Ishikawa (cell line): ENCODE measurements at regions not wholly inside any gene's neighbourhood (a gene's known extent, or its start where the extent isn't known, plus 50 kb on each side); places are given as distances from the start of the nearest gene placed in this dataset.

Experiments
- CEBPB ChIP-seq: IDR thresholded peaks from 2 replicates; pipeline ENCODE4 v1.6.1; 2012
- CREB1 ChIP-seq: IDR thresholded peaks from 2 replicates; pipeline ENCODE4 v1.6.1; 2012; ENCODE audit warnings: low read depth
- EGR1 ChIP-seq: IDR thresholded peaks from 2 replicates; pipeline ENCODE4 v1.6.1; 2012
- EP300 ChIP-seq: IDR thresholded peaks from 2 replicates; pipeline ENCODE4 v1.6.1; 2012; ENCODE audit warnings: borderline replicate concordance
- FOXM1 ChIP-seq: IDR thresholded peaks from 2 replicates; pipeline ENCODE4 v1.6.1; 2012; ENCODE audit warnings: low read depth, borderline replicate concordance
- NFIC ChIP-seq: IDR thresholded peaks from 2 replicates; pipeline ENCODE4 v1.6.1; 2012
- RAD21 ChIP-seq: IDR thresholded peaks from 2 replicates; pipeline ENCODE4 v1.6.1; 2012; ENCODE audit warnings: low read depth
- TAF1 ChIP-seq: IDR thresholded peaks from 2 replicates; pipeline ENCODE4 v1.6.1; 2012; ENCODE audit warnings: low read depth, mild to moderate bottlenecking
- TCF12 ChIP-seq: IDR thresholded peaks from 2 replicates; pipeline ENCODE4 v1.6.1; 2012; ENCODE audit warnings: low read depth
- TEAD4 ChIP-seq: IDR thresholded peaks from 2 replicates; pipeline ENCODE4 v1.6.1; 2012
- YY1 ChIP-seq: IDR thresholded peaks from 2 replicates; pipeline ENCODE4 v1.6.1; 2012; ENCODE audit warnings: low read depth
- ZBTB7A ChIP-seq: IDR thresholded peaks from 2 replicates; pipeline ENCODE4 v1.6.1; 2012; ENCODE audit warnings: low read depth
- TF ChIP-seq, protein P1 (sequence below): IDR thresholded peaks from 2 replicates; pipeline ENCODE4 v1.6.1; 2012
- TF ChIP-seq, protein P2 (sequence below): IDR thresholded peaks from 2 replicates; pipeline ENCODE4 v1.6.1; 2012; ENCODE audit warnings: low read depth, mild to moderate bottlenecking
- TF ChIP-seq, protein P3 (sequence below): IDR thresholded peaks from 2 replicates; pipeline ENCODE4 v1.6.1; 2012

GRCh38 chr4:14329228-14329627 is 673.1 kb upstream of the CPEB2 start:
- TF ChIP-seq CEBPB (no peak), EGR1 (no peak), ZBTB7A (no peak), TAF1 (no peak), TCF12 (no peak), FOXM1 (no peak), EP300 (no peak), NFIC (no peak), TEAD4 (no peak), RAD21 (no peak), CREB1 (no peak), YY1 (no peak)
- TF ChIP-seq, protein P1, sequence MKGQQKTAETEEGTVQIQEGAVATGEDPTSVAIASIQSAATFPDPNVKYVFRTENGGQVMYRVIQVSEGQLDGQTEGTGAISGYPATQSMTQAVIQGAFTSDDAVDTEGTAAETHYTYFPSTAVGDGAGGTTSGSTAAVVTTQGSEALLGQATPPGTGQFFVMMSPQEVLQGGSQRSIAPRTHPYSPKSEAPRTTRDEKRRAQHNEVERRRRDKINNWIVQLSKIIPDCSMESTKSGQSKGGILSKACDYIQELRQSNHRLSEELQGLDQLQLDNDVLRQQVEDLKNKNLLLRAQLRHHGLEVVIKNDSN = no peak
- TF ChIP-seq, protein P2, sequence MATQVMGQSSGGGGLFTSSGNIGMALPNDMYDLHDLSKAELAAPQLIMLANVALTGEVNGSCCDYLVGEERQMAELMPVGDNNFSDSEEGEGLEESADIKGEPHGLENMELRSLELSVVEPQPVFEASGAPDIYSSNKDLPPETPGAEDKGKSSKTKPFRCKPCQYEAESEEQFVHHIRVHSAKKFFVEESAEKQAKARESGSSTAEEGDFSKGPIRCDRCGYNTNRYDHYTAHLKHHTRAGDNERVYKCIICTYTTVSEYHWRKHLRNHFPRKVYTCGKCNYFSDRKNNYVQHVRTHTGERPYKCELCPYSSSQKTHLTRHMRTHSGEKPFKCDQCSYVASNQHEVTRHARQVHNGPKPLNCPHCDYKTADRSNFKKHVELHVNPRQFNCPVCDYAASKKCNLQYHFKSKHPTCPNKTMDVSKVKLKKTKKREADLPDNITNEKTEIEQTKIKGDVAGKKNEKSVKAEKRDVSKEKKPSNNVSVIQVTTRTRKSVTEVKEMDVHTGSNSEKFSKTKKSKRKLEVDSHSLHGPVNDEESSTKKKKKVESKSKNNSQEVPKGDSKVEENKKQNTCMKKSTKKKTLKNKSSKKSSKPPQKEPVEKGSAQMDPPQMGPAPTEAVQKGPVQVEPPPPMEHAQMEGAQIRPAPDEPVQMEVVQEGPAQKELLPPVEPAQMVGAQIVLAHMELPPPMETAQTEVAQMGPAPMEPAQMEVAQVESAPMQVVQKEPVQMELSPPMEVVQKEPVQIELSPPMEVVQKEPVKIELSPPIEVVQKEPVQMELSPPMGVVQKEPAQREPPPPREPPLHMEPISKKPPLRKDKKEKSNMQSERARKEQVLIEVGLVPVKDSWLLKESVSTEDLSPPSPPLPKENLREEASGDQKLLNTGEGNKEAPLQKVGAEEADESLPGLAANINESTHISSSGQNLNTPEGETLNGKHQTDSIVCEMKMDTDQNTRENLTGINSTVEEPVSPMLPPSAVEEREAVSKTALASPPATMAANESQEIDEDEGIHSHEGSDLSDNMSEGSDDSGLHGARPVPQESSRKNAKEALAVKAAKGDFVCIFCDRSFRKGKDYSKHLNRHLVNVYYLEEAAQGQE = no peak
- TF ChIP-seq, protein P3, sequence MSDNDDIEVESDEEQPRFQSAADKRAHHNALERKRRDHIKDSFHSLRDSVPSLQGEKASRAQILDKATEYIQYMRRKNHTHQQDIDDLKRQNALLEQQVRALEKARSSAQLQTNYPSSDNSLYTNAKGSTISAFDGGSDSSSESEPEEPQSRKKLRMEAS = no peak

- TF ChIP-seq, protein P3 = no peak
- no peak for TF ChIP-seq TCF12
Measured at GRCh38 chr4:14333616-14334015, 668.7 kb upstream of the CPEB2 start.

DNA sequence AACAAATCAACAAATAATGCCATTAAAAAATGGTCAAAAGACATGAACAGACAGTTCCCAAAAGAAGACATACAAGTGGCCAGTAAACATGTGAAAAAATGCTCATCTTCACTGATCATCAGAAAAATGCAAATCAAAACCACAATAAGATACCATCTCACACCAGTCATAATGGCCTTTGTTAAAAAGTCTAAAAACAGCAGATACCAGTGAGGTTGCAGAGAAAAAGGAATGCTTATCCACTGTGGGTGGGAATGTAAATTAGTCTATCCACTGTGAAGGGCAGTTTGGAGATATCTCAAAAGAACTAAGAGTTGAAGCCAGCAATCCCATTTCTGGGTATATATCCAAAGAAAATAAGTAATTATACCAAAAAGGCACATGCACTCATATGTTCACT is 668.1 kb upstream of the CPEB2 start:
- no peak for TF ChIP-seq NFIC
- TF ChIP-seq, protein P1 = no peak
- TF ChIP-seq, protein P2 = no peak
- TF ChIP-seq EGR1 = no peak
- no peak for TF ChIP-seq TCF12
- no peak for TF ChIP-seq CREB1
- no peak for TF ChIP-seq RAD21
- no peak for TF ChIP-seq FOXM1
- no peak for TF ChIP-seq EP300
- TF ChIP-seq, protein P3 = no peak
- TF ChIP-seq CEBPB = no peak
- TF ChIP-seq TEAD4 = no peak
- no peak for TF ChIP-seq TAF1
- no peak for TF ChIP-seq YY1
- TF ChIP-seq ZBTB7A = no peak

DNA sequence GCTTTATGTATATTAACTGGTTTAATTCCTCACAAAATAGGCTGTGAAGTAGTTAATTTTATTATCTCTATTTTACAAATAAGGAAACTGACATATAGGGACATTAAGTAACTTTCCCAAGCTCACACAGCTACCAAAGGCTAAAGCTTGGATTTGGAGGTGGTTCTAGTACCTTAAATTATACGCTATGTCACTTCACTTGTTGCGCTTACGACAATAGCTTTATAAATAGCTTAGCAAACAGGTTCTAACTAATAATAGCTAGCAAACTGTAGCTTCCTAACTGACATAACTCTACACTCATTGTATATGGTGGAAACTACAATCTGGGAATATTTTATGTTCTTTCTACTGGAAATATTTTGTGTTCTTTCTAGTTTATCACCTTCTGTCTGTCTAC is 666.4 kb upstream of the CPEB2 start:
- no peak for TF ChIP-seq EGR1

GRCh38 chr4:14336656-14337055 is 665.6 kb upstream of the CPEB2 start:
- TF ChIP-seq NFIC = no peak
- TF ChIP-seq EGR1 = no peak
- TF ChIP-seq, protein P3 = no peak
- TF ChIP-seq CREB1 = no peak
- TF ChIP-seq FOXM1 = no peak
- TF ChIP-seq CEBPB = no peak
- TF ChIP-seq ZBTB7A = no peak
- TF ChIP-seq TCF12 = no peak
- no peak for TF ChIP-seq RAD21
- TF ChIP-seq, protein P2 = no peak
- TF ChIP-seq YY1 = no peak
- TF ChIP-seq TAF1 = no peak
- TF ChIP-seq, protein P1 = no peak
- TF ChIP-seq TEAD4 = no peak
- no peak for TF ChIP-seq EP300
